GM19043 (cell line): ENCODE measurements at regions not wholly inside any gene's neighbourhood (a gene's known extent, or its start where the extent isn't known, plus 50 kb on each side); places are given as distances from the start of the nearest gene placed in this dataset.
"Not testable (repeated sequence)": the region's sequence is repeated elsewhere in the genome, so short reads cannot be mapped to it uniquely, and the experiment has no call there.

ENCODE experiments used
- ATAC-seq: cut with Tn5 transposase; IDR thresholded peaks from one replicate; pipeline ENCODE4 v1.9.1; 2021; ENCODE audit warnings: low read depth; ENCODE audit not compliant: unreplicated experiment

- ATAC-seq = no peak
Observed at GRCh38 chr5:15001517-15001916, 129.9 kb upstream of the ANKH start.

- ATAC-seq = no peak
Observed at GRCh38 chr5:14998491-14998890, 126.9 kb upstream of the ANKH start.

GRCh38 chr5:14996997-14997396 lies 125.4 kb upstream of the ANKH start:
- peak; percentile 64 for ATAC-seq

- no peak for ATAC-seq
Observed at GRCh38 chr5:14995229-14995628, 123.7 kb upstream of the ANKH start.

GRCh38 chr5:14993459-14994133 lies 122.0 kb upstream of the ANKH start:
- ATAC-seq = not testable (repeated sequence)

GRCh38 chr5:14992751-14993458 lies 121.3 kb upstream of the ANKH start:
- ATAC-seq = peak; percentile 71

GRCh38 chr5:14988223-14988622 lies 116.6 kb upstream of the ANKH start:
- ATAC-seq = no peak

- ATAC-seq = no peak
Observed at GRCh38 chr5:14986413-14986812, 114.8 kb upstream of the ANKH start.

GRCh38 chr5:14983666-14984441 lies 112.3 kb upstream of the ANKH start:
- no peak for ATAC-seq

- ATAC-seq = no peak
Observed at GRCh38 chr5:14980698-14981097, 109.1 kb upstream of the ANKH start.

GRCh38 chr5:14977058-14977685 lies 105.6 kb upstream of the ANKH start:
- ATAC-seq = no peak

GRCh38 chr5:14976486-14976885 lies 104.9 kb upstream of the ANKH start:
- ATAC-seq = no peak

- ATAC-seq = no peak
Observed at GRCh38 chr5:14971873-14972272, 100.3 kb upstream of the ANKH start.

- ATAC-seq = no peak
Observed at GRCh38 chr5:14968796-14969195, 97.2 kb upstream of the ANKH start.

- ATAC-seq = no peak
Observed at GRCh38 chr5:14967166-14967565, 95.6 kb upstream of the ANKH start.

- ATAC-seq = no peak
Observed at GRCh38 chr5:14965815-14966214, 94.2 kb upstream of the ANKH start.

- ATAC-seq = no peak
Observed at GRCh38 chr5:14962604-14963003, 91.0 kb upstream of the ANKH start.

- no peak for ATAC-seq
Observed at GRCh38 chr5:14960120-14960462, 88.5 kb upstream of the ANKH start.

GRCh38 chr5:14959399-14960119 lies 88.0 kb upstream of the ANKH start:
- ATAC-seq = no peak

- no peak for ATAC-seq
Observed at GRCh38 chr5:14958188-14958587, 86.6 kb upstream of the ANKH start.
